ENCODE measurements at regions not wholly inside any gene's neighbourhood (a gene's known extent, or its start where the extent isn't known, plus 50 kb on each side); places are given as distances from the start of the nearest gene placed in this dataset.

GRCh38 chr4:166491635-166492034 lies 618.6 kb downstream of the TLL1 start:
- in situ Hi-C loops (cut with MboI; ENCODE audit: low sequenced_read_pairs in 4 of 4), result no loop called here
- H3K9me3 ChIP-seq, result no peaks in the 10 kb centered on the region
- intact Hi-C loops (cut with DNase I; ENCODE audit: low total_unique reads), result no loop called here
- H3K36me3 ChIP-seq, result no peaks in the 10 kb centered on the region
- no peak for ATAC-seq
- DNase-seq, result no peak
- no peak overlapping the region for H3K27ac ChIP-seq
- H3K27me3 ChIP-seq, result no peaks in the 10 kb centered on the region
- H3K4me3 ChIP-seq, result no peak overlapping the region
- TF ChIP-seq CTCF (IDR thresholded peaks at IDR 0.05 in 4 of 5, conservative IDR thresholded peaks at IDR 0.05 in 1 of 5), result no peak
- no peak for TF ChIP-seq POLR2A (IDR thresholded peaks at IDR 0.05)
- no peaks in the 10 kb centered on the region for H3K4me1 ChIP-seq

- Histone ChIP-seq H3K9me3 (no peaks in the 10 kb centered on the region), H3K4me1 (no peaks in the 10 kb centered on the region), H3K36me3 (no peaks in the 10 kb centered on the region), H3K27ac (no peak overlapping the region), H3K27me3 (no peaks in the 10 kb centered on the region), H3K4me3 (no peak overlapping the region)
- TF ChIP-seq CTCF (IDR thresholded peaks at IDR 0.05 in 4 of 5, conservative IDR thresholded peaks at IDR 0.05 in 1 of 5), result no peak
- no peak for TF ChIP-seq POLR2A (IDR thresholded peaks at IDR 0.05)
- no peak for DNase-seq
- intact Hi-C loops (cut with DNase I; ENCODE audit: low total_unique reads) (no loop called here), in situ Hi-C loops (cut with MboI; ENCODE audit: low sequenced_read_pairs in 4 of 4) (no loop called here)
- no peak for ATAC-seq
Measured at GRCh38 chr4:166493924-166494345, 620.9 kb downstream of the TLL1 start.

GRCh38 chr4:166498546-166498945 lies 625.5 kb downstream of the TLL1 start:
- intact Hi-C loops (cut with DNase I; ENCODE audit: low total_unique reads), result no loop called here
- Histone ChIP-seq H3K27ac (no peak overlapping the region), H3K36me3 (no peaks in the 10 kb centered on the region), H3K4me3 (no peak overlapping the region), H3K4me1 (no peaks in the 10 kb centered on the region), H3K9me3 (no peaks in the 10 kb centered on the region), H3K27me3 (no peaks in the 10 kb centered on the region)
- in situ Hi-C loops (cut with MboI; ENCODE audit: low sequenced_read_pairs in 4 of 4), result no loop called here
- DNase-seq (no peak), ATAC-seq (no peak)
- TF ChIP-seq POLR2A (IDR thresholded peaks at IDR 0.05) (no peak), CTCF (IDR thresholded peaks at IDR 0.05 in 4 of 5, conservative IDR thresholded peaks at IDR 0.05 in 1 of 5) (no peak)

- no peak for ATAC-seq
- Histone ChIP-seq H3K36me3 (no peaks in the 10 kb centered on the region), H3K4me1 (no peaks in the 10 kb centered on the region), H3K9me3 (no peaks in the 10 kb centered on the region), H3K27ac (no peak overlapping the region), H3K4me3 (no peak overlapping the region), H3K27me3 (no peaks in the 10 kb centered on the region)
- no peak for DNase-seq
- intact Hi-C loops (cut with DNase I; ENCODE audit: low total_unique reads), result no loop called here
- no peak for TF ChIP-seq POLR2A (IDR thresholded peaks at IDR 0.05)
- TF ChIP-seq CTCF (IDR thresholded peaks at IDR 0.05 in 4 of 5, conservative IDR thresholded peaks at IDR 0.05 in 1 of 5), result no peak
- in situ Hi-C loops (cut with MboI; ENCODE audit: low sequenced_read_pairs in 4 of 4), result no loop called here
Measured at GRCh38 chr4:166499820-166500219, 626.8 kb downstream of the TLL1 start.

GRCh38 chr4:166501941-166502382 lies 628.9 kb downstream of the TLL1 start:
- Histone ChIP-seq H3K4me1 (no peaks in the 10 kb centered on the region), H3K27ac (no peak overlapping the region), H3K4me3 (no peak overlapping the region), H3K27me3 (no peaks in the 10 kb centered on the region), H3K36me3 (no peaks in the 10 kb centered on the region), H3K9me3 (no peaks in the 10 kb centered on the region)
- ATAC-seq (no peak), DNase-seq (no peak)
- intact Hi-C loops (cut with DNase I; ENCODE audit: low total_unique reads) (no loop called here), in situ Hi-C loops (cut with MboI; ENCODE audit: low sequenced_read_pairs in 4 of 4) (no loop called here)
- no peak for TF ChIP-seq POLR2A (IDR thresholded peaks at IDR 0.05)
- no peak for TF ChIP-seq CTCF (IDR thresholded peaks at IDR 0.05 in 4 of 5, conservative IDR thresholded peaks at IDR 0.05 in 1 of 5)
